RWPE2 (cell line): ENCODE measurements at regions not wholly inside any gene's neighbourhood (a gene's known extent, or its start where the extent isn't known, plus 50 kb on each side); places are given as distances from the start of the nearest gene placed in this dataset.

Experiments
- ATAC-seq: fragments of 200-7000 bp; cut with Tn5 transposase; 3 replicates; pipeline ENCODE4 v1.9.1; 2021; ENCODE audit warnings: low read depth
- DNase-seq: peaks from one replicate; pipeline ENCODE4 v3.0.0-alpha.2; 2020; ENCODE audit warnings: low spot score
- H3K27ac ChIP-seq: fragments of 450-650 bp; 2 replicates; pipeline ENCODE4 v1.5.1; 2017; ENCODE audit warnings: mild to moderate bottlenecking; ENCODE audit not compliant: poor library complexity, severe bottlenecking
- H3K27me3 ChIP-seq: fragments of 250-450 bp; sonication (Bioruptor Pico); 2 replicates; pipeline ENCODE4 v1.5.1; 2021; ENCODE audit warnings: mild to moderate bottlenecking, moderate library complexity; ENCODE audit not compliant: insufficient read depth, poor library complexity, severe bottlenecking
- H3K36me3 ChIP-seq: fragments of 250-450 bp; sonication (Bioruptor Pico); 2 replicates; pipeline ENCODE4 v1.5.1; 2020; ENCODE audit warnings: low read depth, mild to moderate bottlenecking, moderate library complexity
- H3K4me1 ChIP-seq: fragments of 250-450 bp; sonication (Bioruptor Pico); 2 replicates; pipeline ENCODE4 v1.5.1; 2021; ENCODE audit warnings: mild to moderate bottlenecking, moderate library complexity; ENCODE audit not compliant: insufficient read depth, poor library complexity, severe bottlenecking
- H3K4me3 ChIP-seq: fragments of 250-450 bp; sonication (Bioruptor Pico); 2 replicates; pipeline ENCODE4 v1.5.1; 2021; ENCODE audit warnings: mild to moderate bottlenecking, moderate library complexity; ENCODE audit not compliant: severe bottlenecking
- H3K9me3 ChIP-seq: fragments of 250-450 bp; sonication (Bioruptor Pico); 2 replicates; pipeline ENCODE4 v1.5.1; 2021; ENCODE audit warnings: mild to moderate bottlenecking, moderate library complexity; ENCODE audit not compliant: severe bottlenecking
- CTCF ChIP-seq: fragments of 450-650 bp; IDR thresholded peaks from one replicate; pipeline ENCODE4 v1.5.1; 2017; ENCODE audit warnings: mild to moderate bottlenecking, moderate library complexity; ENCODE audit not compliant: poor library complexity, severe bottlenecking

GRCh38 chr9:135230386-135230765 lies 142.9 kb downstream of the OLFM1 start:
- Histone ChIP-seq H3K4me3 (no peak overlapping the region), H3K27me3 (peaks cover 21% of the 10 kb centered on the region), H3K9me3 (no peaks in the 10 kb centered on the region), H3K4me1 (no peaks in the 10 kb centered on the region), H3K36me3 (no peaks in the 10 kb centered on the region), H3K27ac (no peak overlapping the region)
- DNase-seq (peak; percentile 38), ATAC-seq (no peak)
- TF ChIP-seq CTCF: no peak

- DNase-seq (peak; percentile 28), ATAC-seq (no peak)
- Histone ChIP-seq H3K9me3 (no peaks in the 10 kb centered on the region), H3K36me3 (no peaks in the 10 kb centered on the region), H3K27me3 (peaks cover 23% of the 10 kb centered on the region), H3K4me3 (no peak overlapping the region), H3K4me1 (no peaks in the 10 kb centered on the region), H3K27ac (no peak overlapping the region)
- TF ChIP-seq CTCF: no peak
Measured at GRCh38 chr9:135230817-135231520, 143.5 kb downstream of the OLFM1 start.

- Histone ChIP-seq H3K27me3 (peaks cover 39% of the 10 kb centered on the region), H3K36me3 (no peaks in the 10 kb centered on the region), H3K4me1 (no peaks in the 10 kb centered on the region), H3K9me3 (no peaks in the 10 kb centered on the region), H3K27ac (no peak overlapping the region), H3K4me3 (no peak overlapping the region)
- peak; percentile 26 for DNase-seq
- ATAC-seq: no peak
- TF ChIP-seq CTCF: no peak
Measured at GRCh38 chr9:135239100-135239768, 151.8 kb downstream of the OLFM1 start.

- Histone ChIP-seq H3K36me3 (no peaks in the 10 kb centered on the region), H3K9me3 (no peaks in the 10 kb centered on the region), H3K27me3 (peaks cover 45% of the 10 kb centered on the region), H3K4me1 (no peaks in the 10 kb centered on the region), H3K4me3 (no peak overlapping the region), H3K27ac (no peak overlapping the region)
- ATAC-seq (no peak), DNase-seq (no peak)
- no peak for TF ChIP-seq CTCF
Measured at GRCh38 chr9:135239769-135240141, 152.3 kb downstream of the OLFM1 start.

GRCh38 chr9:135240222-135240621 lies 152.8 kb downstream of the OLFM1 start:
- Histone ChIP-seq H3K36me3 (no peaks in the 10 kb centered on the region), H3K4me1 (no peaks in the 10 kb centered on the region), H3K4me3 (no peak overlapping the region), H3K27me3 (peaks cover 49% of the 10 kb centered on the region), H3K27ac (no peak overlapping the region), H3K9me3 (no peaks in the 10 kb centered on the region)
- no peak for TF ChIP-seq CTCF
- no peak for ATAC-seq
- DNase-seq: peak; percentile 15
